Stomach smooth muscle (tissue), 2 donors: ENCODE measurements at regions not wholly inside any gene's neighbourhood (a gene's known extent, or its start where the extent isn't known, plus 50 kb on each side); places are given as distances from the start of the nearest gene placed in this dataset.

Source experiments
- H3K27ac ChIP-seq: one replicate; pipeline ENCODE4 v1.7.0; 2013; ENCODE audit warnings: mild to moderate bottlenecking, low read length, inconsistent platforms
- H3K27me3 ChIP-seq, 2 donors: one replicate each; pipeline ENCODE4 v1.7.0; 2013; ENCODE audit warnings: low read length in 2 of 2; ENCODE audit not compliant: insufficient read depth in 2 of 2, control insufficient read depth in 1 of 2
- H3K36me3 ChIP-seq, 2 donors: one replicate each; pipeline ENCODE4 v1.7.0; 2013; ENCODE audit warnings: low read length in 2 of 2; ENCODE audit not compliant: control insufficient read depth in 2 of 2, insufficient read depth in 2 of 2
- H3K4me1 ChIP-seq: one replicate; pipeline ENCODE4 v1.7.0; 2013; ENCODE audit warnings: low read length; ENCODE audit not compliant: control insufficient read depth, insufficient read depth
- H3K4me3 ChIP-seq, 2 donors: one replicate each; pipeline ENCODE4 v1.7.0; 2013; ENCODE audit warnings: low read length in 2 of 2
- H3K9ac ChIP-seq, 2 donors: one replicate each; pipeline ENCODE4 v1.7.0; 2013; ENCODE audit warnings: low read length in 2 of 2, mild to moderate bottlenecking in 1 of 2
- H3K9me3 ChIP-seq, 2 donors: one replicate each; pipeline ENCODE4 v1.7.0; 2013; ENCODE audit warnings: low read length in 2 of 2; ENCODE audit not compliant: control insufficient read depth in 2 of 2
- donor health status: healthy.
- donor health status: Pancreatic carcinoma.

GRCh38 chr6:14856177-14856576 lies 389.7 kb upstream of the JARID2 start:
- Histone ChIP-seq H3K27me3 (no peaks in the 10 kb centered on the region), H3K27ac (no peak overlapping the region), H3K9me3 (no peaks in the 10 kb centered on the region), H3K9ac (no peak overlapping the region), H3K4me1 (peaks cover 2% of the 10 kb centered on the region), H3K4me3 (no peak overlapping the region), H3K36me3 (no peaks in the 10 kb centered on the region)

- no peak overlapping the region for H3K9ac ChIP-seq
- H3K27me3 ChIP-seq = no peaks in the 10 kb centered on the region
- H3K9me3 ChIP-seq = no peaks in the 10 kb centered on the region
- H3K27ac ChIP-seq = no peak overlapping the region
- no peaks in the 10 kb centered on the region for H3K36me3 ChIP-seq
- peaks cover 2% of the 10 kb centered on the region for H3K4me1 ChIP-seq
- H3K4me3 ChIP-seq = no peak overlapping the region
These were observed 388.9 kb upstream of the JARID2 start for GRCh38 chr6:14857001-14857400.

GRCh38 chr6:14857501-14857900 lies 388.4 kb upstream of the JARID2 start:
- no peaks in the 10 kb centered on the region for H3K36me3 ChIP-seq
- H3K4me1 ChIP-seq = peaks cover 2% of the 10 kb centered on the region
- H3K27ac ChIP-seq = no peak overlapping the region
- no peak overlapping the region for H3K4me3 ChIP-seq
- no peaks in the 10 kb centered on the region for H3K9me3 ChIP-seq
- H3K27me3 ChIP-seq = no peaks in the 10 kb centered on the region
- H3K9ac ChIP-seq = no peak overlapping the region

GRCh38 chr6:14858808-14859207 lies 387.1 kb upstream of the JARID2 start:
- H3K9ac ChIP-seq = no peak overlapping the region
- no peak overlapping the region for H3K27ac ChIP-seq
- no peaks in the 10 kb centered on the region for H3K36me3 ChIP-seq
- no peak overlapping the region for H3K4me3 ChIP-seq
- H3K9me3 ChIP-seq = no peaks in the 10 kb centered on the region
- H3K27me3 ChIP-seq = no peaks in the 10 kb centered on the region
- peaks cover 5% of the 10 kb centered on the region for H3K4me1 ChIP-seq

DNA sequence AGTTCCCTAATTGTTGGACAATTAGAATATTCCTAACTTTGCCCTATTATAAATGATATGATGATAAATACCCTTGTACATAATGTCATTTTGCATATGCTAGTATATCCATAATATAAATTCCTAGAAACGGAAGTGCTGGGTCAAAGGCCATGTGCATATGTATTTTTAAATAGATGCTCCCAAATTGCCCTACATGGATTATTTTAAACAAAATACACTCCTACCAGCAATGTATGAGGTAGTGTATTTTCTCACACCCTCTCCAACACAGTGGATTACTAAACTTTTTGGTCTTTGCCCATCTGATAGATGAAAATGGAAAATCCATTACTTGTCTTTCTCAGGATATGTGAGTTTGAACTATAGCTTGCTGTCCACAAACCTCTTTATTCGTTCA lies 385.1 kb upstream of the JARID2 start:
- Histone ChIP-seq H3K4me1 (peaks cover 11% of the 10 kb centered on the region), H3K27ac (no peak overlapping the region), H3K9ac (no peak overlapping the region), H3K36me3 (no peaks in the 10 kb centered on the region), H3K4me3 (no peak overlapping the region), H3K27me3 (no peaks in the 10 kb centered on the region), H3K9me3 (no peaks in the 10 kb centered on the region)

DNA sequence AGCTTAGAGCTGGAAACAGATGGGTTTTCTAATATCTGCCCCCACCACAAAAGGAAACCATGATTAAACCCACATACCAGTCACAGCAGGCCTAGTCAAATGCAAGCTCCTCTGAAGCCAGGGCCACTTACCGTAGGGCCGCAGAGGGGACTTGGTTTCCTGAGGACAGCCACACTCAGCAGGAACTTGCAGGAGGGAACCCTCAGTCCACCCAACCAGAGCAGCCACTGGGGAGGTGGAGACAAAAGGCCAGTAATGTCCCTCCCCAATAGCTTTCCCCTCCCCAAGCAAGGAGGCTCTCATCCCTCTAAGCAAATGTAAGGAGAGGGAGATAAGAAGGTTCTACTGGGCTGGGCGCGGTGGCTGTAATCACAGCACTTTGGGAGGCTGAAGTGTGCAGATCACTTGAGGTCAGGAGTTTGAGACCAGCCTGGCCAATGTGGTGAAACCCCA lies 384.4 kb upstream of the JARID2 start:
- H3K27ac ChIP-seq = no peak overlapping the region
- no peaks in the 10 kb centered on the region for H3K9me3 ChIP-seq
- H3K4me1 ChIP-seq = peaks cover 12% of the 10 kb centered on the region
- H3K9ac ChIP-seq = no peak overlapping the region
- no peaks in the 10 kb centered on the region for H3K27me3 ChIP-seq
- no peaks in the 10 kb centered on the region for H3K36me3 ChIP-seq
- H3K4me3 ChIP-seq = no peak overlapping the region

- Histone ChIP-seq H3K9ac (no peak overlapping the region), H3K27me3 (no peaks in the 10 kb centered on the region), H3K4me3 (no peak overlapping the region), H3K9me3 (no peaks in the 10 kb centered on the region), H3K36me3 (no peaks in the 10 kb centered on the region), H3K4me1 (peaks cover 12% of the 10 kb centered on the region), H3K27ac (no peak overlapping the region)
These were observed 383.0 kb upstream of the JARID2 start for GRCh38 chr6:14862845-14863244.

- no peak overlapping the region for H3K27ac ChIP-seq
- H3K9ac ChIP-seq = no peak overlapping the region
- no peak overlapping the region for H3K4me3 ChIP-seq
- H3K4me1 ChIP-seq = peaks cover 11% of the 10 kb centered on the region
- no peaks in the 10 kb centered on the region for H3K36me3 ChIP-seq
- H3K9me3 ChIP-seq = no peaks in the 10 kb centered on the region
- no peaks in the 10 kb centered on the region for H3K27me3 ChIP-seq
These were observed 381.7 kb upstream of the JARID2 start for GRCh38 chr6:14863902-14864850.

- Histone ChIP-seq H3K4me3 (no peak overlapping the region), H3K27ac (no peak overlapping the region), H3K36me3 (no peaks in the 10 kb centered on the region), H3K4me1 (peaks cover 11% of the 10 kb centered on the region), H3K9me3 (no peaks in the 10 kb centered on the region), H3K27me3 (no peaks in the 10 kb centered on the region), H3K9ac (no peak overlapping the region)
These were observed 380.3 kb upstream of the JARID2 start for GRCh38 chr6:14865531-14866100.

GRCh38 chr6:14867802-14868201 lies 378.1 kb upstream of the JARID2 start:
- peaks cover 11% of the 10 kb centered on the region for H3K4me1 ChIP-seq

GRCh38 chr6:14871221-14871620 lies 374.6 kb upstream of the JARID2 start:
- Histone ChIP-seq H3K27ac (no peak overlapping the region), H3K4me1 (no peaks in the 10 kb centered on the region), H3K9me3 (no peaks in the 10 kb centered on the region), H3K4me3 (no peak overlapping the region), H3K36me3 (no peaks in the 10 kb centered on the region), H3K27me3 (no peaks in the 10 kb centered on the region), H3K9ac (no peak overlapping the region)

More at GRCh38 chr6:14867802-14868201, 378.1 kb upstream of the JARID2 start:
- H3K36me3 ChIP-seq = no peaks in the 10 kb centered on the region
- no peak overlapping the region for H3K4me3 ChIP-seq
- H3K9ac ChIP-seq = no peak overlapping the region
- H3K27ac ChIP-seq = no peak overlapping the region
- H3K27me3 ChIP-seq = no peaks in the 10 kb centered on the region
- H3K9me3 ChIP-seq = no peaks in the 10 kb centered on the region
